Left lobe of liver (tissue), 2 donors: ENCODE measurements at regions not wholly inside any gene's neighbourhood (a gene's known extent, or its start where the extent isn't known, plus 50 kb on each side); places are given as distances from the start of the nearest gene placed in this dataset.
"Not testable (repeated sequence)": the region's sequence is repeated elsewhere in the genome, so short reads cannot be mapped to it uniquely, and the experiment has no call there.

ENCODE experiments used
- ATAC-seq: fragments of 200-7000 bp; cut with Tn5 transposase; one replicate; pipeline ENCODE4 v1.9.1; 2020; ENCODE audit warnings: mild to moderate bottlenecking, moderate library complexity
- DNase-seq: peaks from one replicate; pipeline ENCODE4 v3.0.0-alpha.2; 2020; ENCODE audit warnings: low spot score
- donor health status: DM: no; HTN: no; CAD: no; lungs with moderate emphysema.
- donor health status: DM: no; HTN: yes; CAD: no.

- ATAC-seq, DNase-seq: not testable (repeated sequence)
Measured at GRCh38 chr2:13334071-13334470, 617.3 kb downstream of the TRIB2 start.

DNA sequence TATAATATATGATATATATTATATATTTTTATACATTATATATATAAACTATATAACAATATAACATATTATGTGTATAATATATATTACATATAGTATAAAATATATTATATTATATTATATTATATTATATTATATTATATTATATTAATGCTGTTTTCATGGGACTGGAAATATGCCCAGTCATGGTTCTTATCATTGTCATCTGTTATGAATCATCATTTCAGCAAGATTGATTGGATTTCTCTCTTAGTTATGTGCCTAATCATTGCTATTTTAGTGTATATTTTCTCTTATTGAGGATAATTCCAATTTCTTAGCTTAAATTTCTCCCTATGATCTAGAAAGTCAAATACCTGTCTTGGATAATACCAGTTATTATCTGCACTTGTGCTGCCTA lies 617.8 kb downstream of the TRIB2 start:
- ATAC-seq (no peak), DNase-seq (no peak)

GRCh38 chr2:13335862-13336535 lies 619.3 kb downstream of the TRIB2 start:
- DNase-seq (no peak), ATAC-seq (no peak)

- DNase-seq (no peak), ATAC-seq (no peak)
Measured at GRCh38 chr2:13351068-13351467, 634.3 kb downstream of the TRIB2 start.

DNA sequence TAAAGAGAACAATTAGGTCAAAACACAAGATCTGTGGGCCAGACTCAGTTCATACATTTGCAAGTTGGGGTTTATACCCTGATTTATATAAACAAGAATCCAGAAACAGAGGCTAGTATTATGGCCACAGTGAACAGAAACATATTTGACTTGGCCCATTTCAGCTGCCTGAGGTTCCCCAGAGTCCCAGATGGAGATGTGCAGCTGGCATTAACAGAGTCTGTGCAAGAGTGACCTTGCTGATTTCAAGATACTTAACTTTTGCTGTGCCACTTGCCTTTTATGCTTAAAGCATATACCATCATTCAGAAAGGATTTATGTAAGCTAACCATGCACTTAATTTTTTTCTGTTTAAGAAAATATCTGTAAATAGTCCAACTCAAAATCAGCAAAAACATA lies 636.3 kb downstream of the TRIB2 start:
- DNase-seq, result no peak

GRCh38 chr2:13354031-13354430 lies 637.3 kb downstream of the TRIB2 start:
- ATAC-seq, result no peak

More for the DNA sequence above, 636.3 kb downstream of the TRIB2 start:
- no peak for ATAC-seq

DNA sequence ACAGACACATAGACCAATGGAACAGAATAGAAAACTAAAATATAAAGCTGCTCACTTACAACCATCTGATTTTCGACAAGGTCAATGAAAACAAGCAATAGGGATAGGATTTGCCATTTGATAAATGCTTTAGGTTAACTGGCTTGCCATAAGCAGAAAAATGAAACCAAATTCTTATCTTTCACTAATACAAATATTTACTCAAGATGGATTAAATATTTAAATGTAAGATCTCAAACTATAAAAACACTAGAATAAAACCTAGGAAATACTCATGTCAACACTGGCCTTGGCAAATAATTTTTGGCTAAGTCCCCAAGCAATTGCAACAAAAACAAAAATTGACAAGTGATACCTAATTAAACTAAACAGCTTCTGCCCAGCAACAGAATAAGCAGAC lies 665.2 kb downstream of the TRIB2 start:
- not testable (repeated sequence) for ATAC-seq, DNase-seq

More at GRCh38 chr2:13354031-13354430, 637.3 kb downstream of the TRIB2 start:
- DNase-seq, result no peak

DNA sequence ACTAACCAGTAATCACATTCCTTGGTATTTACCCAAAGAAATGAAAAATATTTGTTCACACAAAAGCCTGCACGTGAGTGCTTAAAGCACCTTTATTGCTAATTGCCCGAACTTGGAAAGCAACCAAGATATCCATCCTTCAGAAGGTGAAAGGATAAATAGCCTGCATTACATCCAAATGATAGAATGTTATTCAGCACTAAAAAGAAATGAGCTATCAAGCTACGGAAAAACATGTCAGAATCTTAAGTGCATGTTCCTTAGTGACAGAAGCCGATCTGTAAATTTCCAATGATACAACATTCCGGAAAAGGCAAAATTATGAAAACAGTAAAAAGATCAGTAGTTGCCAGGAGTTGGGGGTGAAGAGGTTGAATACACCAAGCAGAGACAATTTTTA lies 672.4 kb downstream of the TRIB2 start:
- not testable (repeated sequence) for DNase-seq, ATAC-seq

- ATAC-seq (no peak), DNase-seq (no peak)
Measured at GRCh38 chr2:13390676-13391075, 673.9 kb downstream of the TRIB2 start.

- DNase-seq, result no peak
- ATAC-seq, result no peak
Measured at GRCh38 chr2:13401312-13401711, 684.6 kb downstream of the TRIB2 start.

DNA sequence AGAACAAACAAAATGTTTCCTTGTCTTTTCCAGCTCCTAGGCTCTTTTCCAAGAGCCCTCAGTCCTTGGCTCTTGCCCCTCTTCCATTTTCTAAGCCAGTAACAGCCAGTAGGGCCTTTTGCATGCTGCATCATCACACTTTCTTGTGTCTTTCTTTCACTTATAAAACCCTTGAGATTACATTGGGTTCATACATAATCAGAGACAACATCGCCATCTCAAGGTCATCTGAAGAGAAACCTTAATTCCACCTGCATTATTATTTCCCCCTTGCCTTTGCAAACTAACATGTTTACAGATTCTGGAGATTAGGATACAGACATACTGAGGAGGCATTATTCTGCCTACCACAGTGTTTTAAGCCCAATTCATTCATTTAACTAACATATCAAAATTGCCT lies 697.3 kb downstream of the TRIB2 start:
- ATAC-seq (no peak), DNase-seq (no peak)

DNA sequence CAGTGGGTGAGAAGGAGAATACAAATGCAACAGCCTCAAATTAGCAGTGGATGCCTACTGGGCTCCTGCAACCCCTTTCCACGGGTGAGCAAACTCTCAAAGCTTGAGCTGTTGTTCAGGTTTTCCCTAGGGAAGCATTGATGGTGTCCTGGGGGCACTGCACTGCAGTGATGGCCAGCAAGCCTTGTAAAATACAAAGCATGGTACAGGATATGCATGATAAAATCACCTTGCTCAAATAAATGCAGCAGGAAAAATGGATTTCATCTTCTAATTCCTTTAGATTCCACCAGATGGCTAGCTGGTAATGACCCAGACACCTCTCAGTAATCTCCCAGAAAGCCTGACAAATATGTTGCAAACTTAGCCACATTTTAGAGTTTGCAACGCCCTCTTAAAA lies 698.2 kb downstream of the TRIB2 start:
- ATAC-seq (no peak), DNase-seq (no peak)

- DNase-seq (no peak), ATAC-seq (no peak)
Measured at GRCh38 chr2:13433954-13434353, 717.2 kb downstream of the TRIB2 start.

GRCh38 chr2:13443554-13444261 lies 727.0 kb downstream of the TRIB2 start:
- DNase-seq, ATAC-seq: not testable (repeated sequence)

DNA sequence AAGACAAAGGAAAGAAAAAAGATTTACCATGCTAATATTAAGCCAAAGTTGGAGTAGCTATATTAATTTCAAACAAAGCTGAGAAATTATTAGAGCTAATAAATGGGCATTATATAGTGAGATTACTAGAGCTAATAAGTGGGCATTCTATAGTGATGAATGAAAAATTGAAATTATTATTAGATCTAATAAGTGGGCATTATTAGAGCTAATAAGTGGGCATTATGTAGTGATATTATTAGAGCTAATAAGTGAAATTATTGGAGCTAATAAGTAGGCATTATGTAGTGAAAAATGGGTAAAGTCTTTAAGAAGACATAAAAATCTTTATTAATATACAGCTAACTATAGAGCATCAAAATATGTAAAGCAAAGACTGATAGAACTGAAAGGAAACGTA lies 745.7 kb downstream of the TRIB2 start:
- ATAC-seq (no peak), DNase-seq (no peak)

- ATAC-seq, result no peak
Measured at GRCh38 chr2:13466076-13466475, 749.3 kb downstream of the TRIB2 start.

DNA sequence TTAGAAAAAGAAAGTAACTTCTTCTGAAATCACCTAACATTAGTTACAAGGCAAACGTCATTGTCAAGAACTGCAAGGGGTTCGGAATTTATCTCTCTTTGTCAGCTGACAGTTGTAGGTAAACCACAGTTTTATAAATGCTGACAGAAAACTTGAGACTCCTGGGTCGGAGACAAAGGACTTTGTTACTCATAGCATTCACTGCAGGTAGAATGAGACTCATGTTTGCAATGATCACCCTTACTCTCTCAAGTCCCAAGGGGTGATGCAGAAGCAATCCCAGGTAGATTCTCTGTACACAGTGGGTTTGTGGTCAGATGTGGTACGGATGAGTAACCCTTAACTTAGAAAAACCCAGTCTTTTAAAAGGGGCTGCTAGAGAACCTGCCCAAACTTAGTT lies 757.8 kb downstream of the TRIB2 start:
- no peak for DNase-seq

More at GRCh38 chr2:13466076-13466475, 749.3 kb downstream of the TRIB2 start:
- no peak for DNase-seq

DNA sequence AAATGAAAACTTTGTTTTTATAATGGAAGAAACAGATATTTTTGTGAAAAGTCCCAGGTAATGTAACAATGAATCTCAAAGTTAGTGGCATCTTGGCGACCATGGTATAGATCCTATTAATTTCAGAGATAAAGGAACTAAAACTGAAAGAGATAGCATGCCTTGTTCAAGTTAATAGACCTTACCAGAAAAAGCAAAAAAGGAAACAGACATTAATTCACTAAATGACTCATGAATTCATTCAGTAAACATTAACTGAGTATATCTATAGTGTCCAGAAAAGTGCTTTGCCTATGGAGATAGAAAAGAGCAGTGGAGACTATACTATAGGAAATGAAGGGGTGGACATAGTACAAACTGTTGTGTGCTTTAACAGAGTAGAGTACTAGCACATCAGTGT lies 763.3 kb downstream of the TRIB2 start:
- no peak for ATAC-seq
- no peak for DNase-seq

More for the DNA sequence above, 757.8 kb downstream of the TRIB2 start:
- ATAC-seq, result no peak

DNA sequence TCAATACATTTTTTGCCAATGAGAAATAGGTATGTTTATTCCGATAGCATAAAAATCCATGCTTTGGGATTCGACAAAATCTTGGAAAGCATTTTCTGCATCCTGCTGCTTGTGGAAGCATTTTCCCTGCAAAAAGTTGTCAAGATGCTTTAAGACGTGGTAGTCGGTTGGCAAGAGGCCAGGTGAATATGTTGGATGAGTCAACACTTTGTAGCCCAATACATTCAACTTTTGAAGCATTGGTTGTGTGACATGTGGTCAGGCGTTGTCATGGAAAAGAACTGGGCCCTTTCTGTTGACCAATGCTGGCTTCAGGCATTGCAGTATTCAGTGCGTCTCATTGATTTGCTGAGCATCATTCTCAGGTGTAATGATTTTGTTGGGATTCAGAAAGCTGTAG lies 764.5 kb downstream of the TRIB2 start:
- DNase-seq (no peak), ATAC-seq (no peak)

- ATAC-seq (no peak), DNase-seq (no peak)
Measured at GRCh38 chr2:13485256-13485655, 768.5 kb downstream of the TRIB2 start.

- no peak for ATAC-seq
- DNase-seq, result no peak
Measured at GRCh38 chr2:13488965-13489364, 772.2 kb downstream of the TRIB2 start.

GRCh38 chr2:13492262-13492661 lies 775.5 kb downstream of the TRIB2 start:
- DNase-seq (no peak), ATAC-seq (no peak)
